Lower leg skin (tissue), 4 donors: ENCODE measurements at regions not wholly inside any gene's neighbourhood (a gene's known extent, or its start where the extent isn't known, plus 50 kb on each side); places are given as distances from the start of the nearest gene placed in this dataset.

Experiments used
- DNase-seq, 2 donors: peaks; one replicate each; pipeline ENCODE4 v3.0.0-alpha.2; 2019; ENCODE audit warnings: low spot score in 2 of 2
- H3K4me3 ChIP-seq: fragments of 200-600 bp; sonication (generic); 2 replicates; pipeline ENCODE4 v1.5.1; 2017; ENCODE audit warnings: mild to moderate bottlenecking, low read depth; ENCODE audit not compliant: poor library complexity, severe bottlenecking
- POLR2A ChIP-seq, 2 donors: fragments of 450-650 bp; IDR thresholded peaks; one replicate each; pipeline ENCODE4 v1.6.1; 2016 to 2017; ENCODE audit warnings: antibody characterized with exemption in 2 of 2, mild to moderate bottlenecking in 1 of 2, moderate library complexity in 1 of 2
- WGBS, 2 donors: methylation state at CpG; one replicate each; pipeline ENCODE4 v1.1.5; 2018; 5-methylcytosine and 5-hydroxymethylcytosine counted together
- intact Hi-C: fragments of 100-400 bp; cut with DNase I; formaldehyde crosslinking; loops from one replicate; pipeline ENCODE4 v1.15.0; 2023; ENCODE audit warnings: low total_unique reads
- TF ChIP-seq, protein P1 (sequence below), 3 donors: fragments of 450-650 bp; IDR thresholded peaks; one replicate each; pipeline ENCODE4 v1.5.1; 2016; ENCODE audit warnings: antibody characterized with exemption in 3 of 3, mild to moderate bottlenecking in 3 of 3, moderate library complexity in 2 of 3

DNA sequence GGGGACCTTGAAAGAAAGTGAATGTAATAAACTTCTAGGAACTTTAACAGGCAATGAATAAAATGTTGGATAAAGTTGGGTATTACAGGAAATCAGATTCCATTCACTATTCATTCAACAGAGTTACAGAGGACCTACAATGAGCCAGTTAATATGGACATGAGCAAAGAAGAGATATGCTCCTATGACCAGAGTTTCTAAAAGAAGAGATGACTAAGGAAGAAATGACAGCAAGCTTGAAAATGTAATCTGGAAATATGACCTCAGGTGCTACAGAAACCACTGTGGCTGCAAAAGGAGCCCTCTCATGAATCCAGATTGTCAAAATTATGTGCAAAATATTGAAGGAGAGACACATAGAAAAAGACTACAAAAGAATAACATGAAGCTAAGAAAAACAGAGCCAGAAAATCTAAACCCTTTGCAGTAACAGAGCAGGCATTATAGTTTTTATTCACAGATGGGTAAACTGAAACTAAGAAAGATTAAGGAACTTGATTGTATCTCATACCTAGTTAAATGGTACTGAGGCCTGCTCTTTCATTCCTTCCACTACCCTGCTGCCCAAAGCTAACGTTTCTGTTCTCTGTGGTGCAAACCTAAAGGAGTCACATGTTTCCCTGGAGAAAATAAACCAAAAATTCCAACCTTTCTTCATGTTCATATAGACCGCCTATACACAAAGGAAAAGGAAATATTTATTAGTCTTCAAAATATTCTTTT is 378.3 kb downstream of the GBA3 start:
- intact Hi-C loops = no loop called here
- no peak for DNase-seq
- TF ChIP-seq, protein P1, sequence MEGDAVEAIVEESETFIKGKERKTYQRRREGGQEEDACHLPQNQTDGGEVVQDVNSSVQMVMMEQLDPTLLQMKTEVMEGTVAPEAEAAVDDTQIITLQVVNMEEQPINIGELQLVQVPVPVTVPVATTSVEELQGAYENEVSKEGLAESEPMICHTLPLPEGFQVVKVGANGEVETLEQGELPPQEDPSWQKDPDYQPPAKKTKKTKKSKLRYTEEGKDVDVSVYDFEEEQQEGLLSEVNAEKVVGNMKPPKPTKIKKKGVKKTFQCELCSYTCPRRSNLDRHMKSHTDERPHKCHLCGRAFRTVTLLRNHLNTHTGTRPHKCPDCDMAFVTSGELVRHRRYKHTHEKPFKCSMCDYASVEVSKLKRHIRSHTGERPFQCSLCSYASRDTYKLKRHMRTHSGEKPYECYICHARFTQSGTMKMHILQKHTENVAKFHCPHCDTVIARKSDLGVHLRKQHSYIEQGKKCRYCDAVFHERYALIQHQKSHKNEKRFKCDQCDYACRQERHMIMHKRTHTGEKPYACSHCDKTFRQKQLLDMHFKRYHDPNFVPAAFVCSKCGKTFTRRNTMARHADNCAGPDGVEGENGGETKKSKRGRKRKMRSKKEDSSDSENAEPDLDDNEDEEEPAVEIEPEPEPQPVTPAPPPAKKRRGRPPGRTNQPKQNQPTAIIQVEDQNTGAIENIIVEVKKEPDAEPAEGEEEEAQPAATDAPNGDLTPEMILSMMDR (IDR thresholded peaks at IDR 0.05) = no peak
- no peak for TF ChIP-seq POLR2A (IDR thresholded peaks at IDR 0.05)
- WGBS, 2 donors = 59 to 60% methylated on average over 2 of the region's 2 CpGs
- no peak overlapping the region for H3K4me3 ChIP-seq

DNA sequence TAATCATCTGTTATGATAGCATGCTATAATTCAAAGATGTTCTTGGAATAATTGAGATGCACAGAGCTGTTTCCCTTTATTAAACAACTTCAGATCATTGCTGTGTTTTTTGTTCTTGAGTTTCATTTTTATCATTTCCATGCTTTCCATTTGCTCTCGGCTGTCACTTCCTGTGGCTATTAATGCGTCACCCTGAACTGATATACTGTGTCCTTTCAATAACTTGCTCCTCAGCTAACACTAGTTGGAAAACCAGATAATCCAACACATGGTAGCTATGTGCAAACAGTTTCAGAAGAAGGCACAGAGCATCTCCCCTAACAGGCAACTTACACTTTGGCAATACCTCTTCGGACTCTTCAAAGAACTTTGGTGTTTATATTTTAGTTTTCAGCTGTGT is 376.0 kb downstream of the GBA3 start:
- WGBS, 2 donors = 68 to 72% methylated on average over 3 of the region's 3 CpGs
- DNase-seq = no peak
- intact Hi-C loops = no loop called here
- H3K4me3 ChIP-seq = no peak overlapping the region
- no peak for TF ChIP-seq POLR2A (IDR thresholded peaks at IDR 0.05)
- TF ChIP-seq, protein P1 (IDR thresholded peaks at IDR 0.05) = no peak

DNA sequence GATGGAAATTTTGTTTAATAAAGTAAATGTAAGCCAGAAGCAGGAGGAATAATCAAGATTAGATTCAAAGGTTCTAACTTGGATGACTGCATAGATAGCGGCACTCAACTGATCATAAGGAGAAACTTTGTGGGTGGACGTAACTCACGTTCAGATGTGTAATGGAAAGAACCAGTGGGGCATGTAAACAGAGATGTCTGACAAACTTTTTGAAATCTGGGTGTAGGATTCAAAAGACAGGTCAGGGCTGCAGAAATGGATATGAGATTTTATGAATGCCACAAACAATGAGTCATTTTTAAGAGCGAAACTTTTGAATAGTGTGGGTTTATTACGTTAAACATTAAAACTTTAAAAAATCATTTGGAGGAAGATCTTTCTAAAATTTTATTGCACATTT is 375.6 kb downstream of the GBA3 start:
- no peak for DNase-seq
- intact Hi-C loops = no loop called here
- WGBS, 2 donors = 77 to 93% methylated on average over 5 of the region's 5 CpGs
- H3K4me3 ChIP-seq = no peak overlapping the region
- TF ChIP-seq, protein P1 (IDR thresholded peaks at IDR 0.05) = no peak
- no peak for TF ChIP-seq POLR2A (IDR thresholded peaks at IDR 0.05)

DNA sequence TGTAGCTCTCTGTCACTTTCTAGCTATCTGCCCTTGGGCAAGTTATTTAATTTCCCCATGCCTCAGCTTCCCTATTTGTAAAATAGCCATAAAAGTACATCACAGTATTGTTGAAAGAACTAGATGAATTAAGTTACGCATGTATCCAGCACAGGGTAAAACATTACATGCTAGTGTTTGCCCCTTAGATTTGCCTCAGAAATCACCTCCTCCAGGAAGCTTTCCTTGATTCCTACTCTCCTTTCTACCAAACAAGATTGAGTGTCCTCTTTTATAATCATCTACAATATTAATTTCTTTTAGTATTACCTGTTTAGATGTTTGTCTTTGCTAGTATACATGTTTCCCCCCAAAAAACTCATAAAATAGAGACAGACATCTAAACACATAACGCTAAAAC is 369.5 kb downstream of the GBA3 start:
- no peak overlapping the region for H3K4me3 ChIP-seq
- WGBS, 2 donors = 89 to 93% methylated on average over 2 of the region's 2 CpGs
- intact Hi-C loops = no loop called here
- TF ChIP-seq POLR2A (IDR thresholded peaks at IDR 0.05) = no peak
- TF ChIP-seq, protein P1 (IDR thresholded peaks at IDR 0.05) = no peak
- no peak for DNase-seq

GRCh38 chr4:23061431-23061830 is 368.7 kb downstream of the GBA3 start:
- no peak for DNase-seq
- 72 to 77% methylated on average over 3 of the region's 3 CpGs for WGBS, 2 donors
- TF ChIP-seq, protein P1 (IDR thresholded peaks at IDR 0.05) = no peak
- TF ChIP-seq POLR2A (IDR thresholded peaks at IDR 0.05) = no peak
- intact Hi-C loops = no loop called here
- H3K4me3 ChIP-seq = no peak overlapping the region

- no peak for TF ChIP-seq POLR2A (IDR thresholded peaks at IDR 0.05)
- TF ChIP-seq, protein P1 (IDR thresholded peaks at IDR 0.05) = no peak
- no peak for DNase-seq
- H3K4me3 ChIP-seq = no peak overlapping the region
- intact Hi-C loops = no loop called here
- WGBS, 2 donors = 32 to 33% methylated on average over 1 of the region's 1 CpG
These were observed 368.0 kb downstream of the GBA3 start for GRCh38 chr4:23060776-23061175.
